Transverse colon (tissue), 4 donors: ENCODE measurements at regions not wholly inside any gene's neighbourhood (a gene's known extent, or its start where the extent isn't known, plus 50 kb on each side); places are given as distances from the start of the nearest gene placed in this dataset.

ENCODE experiments used
- DNase-seq: peaks from one replicate; pipeline ENCODE4 v3.0.0-alpha.2; 2019
- H3K27ac ChIP-seq, 4 donors: fragments of 200-600 bp; sonication (generic); 2 replicates each; pipeline ENCODE4 v1.5.1; 2016 to 2018; ENCODE audit warnings: inconsistent platforms in 4 of 4
- H3K27me3 ChIP-seq: fragments of 200-600 bp; sonication (generic); 2 replicates; pipeline ENCODE4 v1.5.1; 2017; ENCODE audit warnings: inconsistent platforms
- H3K36me3 ChIP-seq, 4 donors: fragments of 200-600 bp; sonication (generic); 2 replicates each; pipeline ENCODE4 v1.5.1; 2017 to 2019; ENCODE audit warnings: inconsistent platforms in 4 of 4
- H3K4me1 ChIP-seq, 4 donors: fragments of 200-600 bp; sonication (generic); 2 replicates each; pipeline ENCODE4 v1.5.1; 2017 to 2020; ENCODE audit warnings: inconsistent platforms in 4 of 4
- H3K4me3 ChIP-seq, 4 donors: fragments of 200-600 bp; sonication (generic); 1 replicate in 1 of 4; 2 replicates in 3 of 4; pipeline versions ENCODE4 v1.5.1 to v1.6.1; 2017 to 2019; ENCODE audit warnings: inconsistent platforms in 4 of 4
- H3K9me3 ChIP-seq, 2 donors: fragments of 200-600 bp; sonication (generic); 2 replicates each; pipeline ENCODE4 v1.5.1; 2017 to 2019; ENCODE audit warnings: inconsistent platforms in 2 of 2
- EP300 ChIP-seq: sonication (generic); formaldehyde crosslinking; IDR thresholded peaks from one replicate; pipeline ENCODE4 v1.6.1; 2017; ENCODE audit warnings: antibody characterized with exemption, low read depth
- POLR2A ChIP-seq: fragments of 450-650 bp; IDR thresholded peaks from one replicate; pipeline ENCODE4 v1.6.1; 2016; ENCODE audit warnings: antibody characterized with exemption, mild to moderate bottlenecking, moderate library complexity
- POLR2AphosphoS5 ChIP-seq, 3 donors: sonication (generic); formaldehyde crosslinking; IDR thresholded peaks; one replicate each; pipeline ENCODE4 v1.6.1; 2016; ENCODE audit warnings: antibody characterized with exemption in 3 of 3
- WGBS, 2 donors: methylation state at CpG; one replicate each; pipeline ENCODE4 v1.1.5; 2018; ENCODE audit warnings: low coverage in 1 of 2; 5-methylcytosine and 5-hydroxymethylcytosine counted together
- in situ Hi-C, 4 donors: fragments of 200-750 bp; cut with MboI; loops; one replicate each; pipeline versions ENCODE4 v1.15.0 to v1.15.1; 2017; ENCODE audit warnings: low sequenced_read_pairs in 3 of 4, low pct_ligation_motif_present in 1 of 4, low pct_unique_long_range_greater_than_20kb in 1 of 4
- intact Hi-C: fragments of 100-400 bp; cut with DNase I; formaldehyde crosslinking; loops from one replicate; pipeline ENCODE4 v1.15.1; 2023; ENCODE audit warnings: low total_unique reads
- TF ChIP-seq, protein P1 (sequence below), 5 experiments: fragments of 200-600 bp in 3 of 5; fragments of 450-650 bp in 2 of 5; sonication (generic) in 3 of 5; IDR thresholded peaks; 1 replicate in 2 of 5; 2 replicates in 3 of 5; pipeline ENCODE4 v1.5.1; 2016 to 2017; ENCODE audit warnings: antibody characterized with exemption in 5 of 5, inconsistent platforms in 3 of 5, mild to moderate bottlenecking in 2 of 5, moderate library complexity in 1 of 5

DNA sequence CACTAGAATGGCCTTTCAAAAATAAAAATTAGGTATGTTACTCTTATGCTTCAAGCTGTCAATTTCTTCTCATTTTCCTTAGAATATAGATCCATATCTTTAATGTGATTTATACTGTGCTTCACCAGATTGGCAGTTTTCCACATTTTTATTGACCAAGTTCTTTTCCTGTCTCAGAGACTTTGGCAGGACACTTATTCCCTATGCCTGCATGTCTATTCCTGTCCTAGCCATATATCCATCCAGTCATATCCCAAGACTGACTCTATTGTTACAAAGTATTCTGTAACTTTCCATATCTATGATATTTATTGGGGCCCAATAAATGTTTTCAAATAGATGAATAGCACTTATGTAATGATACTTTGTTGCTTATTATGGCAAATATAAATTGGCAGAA, 450.7 kb downstream of the GASK1B start:
- no peak overlapping the region for H3K4me3 ChIP-seq
- DNase-seq: no peak
- H3K9me3 ChIP-seq: no peaks in the 10 kb centered on the region
- TF ChIP-seq EP300: no peak
- TF ChIP-seq, protein P1, sequence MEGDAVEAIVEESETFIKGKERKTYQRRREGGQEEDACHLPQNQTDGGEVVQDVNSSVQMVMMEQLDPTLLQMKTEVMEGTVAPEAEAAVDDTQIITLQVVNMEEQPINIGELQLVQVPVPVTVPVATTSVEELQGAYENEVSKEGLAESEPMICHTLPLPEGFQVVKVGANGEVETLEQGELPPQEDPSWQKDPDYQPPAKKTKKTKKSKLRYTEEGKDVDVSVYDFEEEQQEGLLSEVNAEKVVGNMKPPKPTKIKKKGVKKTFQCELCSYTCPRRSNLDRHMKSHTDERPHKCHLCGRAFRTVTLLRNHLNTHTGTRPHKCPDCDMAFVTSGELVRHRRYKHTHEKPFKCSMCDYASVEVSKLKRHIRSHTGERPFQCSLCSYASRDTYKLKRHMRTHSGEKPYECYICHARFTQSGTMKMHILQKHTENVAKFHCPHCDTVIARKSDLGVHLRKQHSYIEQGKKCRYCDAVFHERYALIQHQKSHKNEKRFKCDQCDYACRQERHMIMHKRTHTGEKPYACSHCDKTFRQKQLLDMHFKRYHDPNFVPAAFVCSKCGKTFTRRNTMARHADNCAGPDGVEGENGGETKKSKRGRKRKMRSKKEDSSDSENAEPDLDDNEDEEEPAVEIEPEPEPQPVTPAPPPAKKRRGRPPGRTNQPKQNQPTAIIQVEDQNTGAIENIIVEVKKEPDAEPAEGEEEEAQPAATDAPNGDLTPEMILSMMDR (IDR thresholded peaks at IDR 0.05): no peak
- TF ChIP-seq POLR2A: no peak
- no peak for TF ChIP-seq POLR2AphosphoS5 (IDR thresholded peaks at IDR 0.05)
- no peak overlapping the region for H3K27ac ChIP-seq
- no peaks in the 10 kb centered on the region for H3K27me3 ChIP-seq
- no peaks in the 10 kb centered on the region for H3K4me1 ChIP-seq
- in situ Hi-C loops (no loop called here), intact Hi-C loops (no loop called here)
- no peaks in the 10 kb centered on the region for H3K36me3 ChIP-seq

DNA sequence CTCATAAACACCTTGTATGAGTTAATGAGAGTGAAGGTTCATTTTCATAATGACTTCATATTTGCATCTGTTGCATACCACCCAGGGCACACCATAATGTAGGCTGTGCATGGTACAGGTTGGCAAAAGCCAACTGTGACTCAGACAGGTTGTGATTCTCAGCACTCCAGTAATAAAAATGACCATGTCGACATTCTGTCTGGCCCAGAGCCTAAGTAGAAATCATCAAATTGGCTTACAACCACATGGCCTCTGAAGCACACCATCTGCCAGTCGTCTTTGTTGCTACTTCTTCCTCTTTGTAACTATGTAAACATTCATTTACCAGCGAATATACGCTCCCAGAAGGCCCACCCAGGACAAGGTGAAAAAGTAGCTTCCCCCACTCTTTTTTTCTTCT, 459.5 kb downstream of the GASK1B start:
- no peaks in the 10 kb centered on the region for H3K27me3 ChIP-seq
- no peak for DNase-seq
- intact Hi-C loops: no loop called here
- H3K27ac ChIP-seq: no peak overlapping the region
- no peak overlapping the region for H3K4me3 ChIP-seq
- 7 to 23% methylated on average over 3 to 4 of the region's 4 CpGs for WGBS, 2 donors
- no peaks in the 10 kb centered on the region for H3K9me3 ChIP-seq
- in situ Hi-C loops: no loop called here
- no peaks in the 10 kb centered on the region for H3K36me3 ChIP-seq
- H3K4me1 ChIP-seq: no peaks in the 10 kb centered on the region
- TF ChIP-seq POLR2A (no peak), EP300 (no peak), POLR2AphosphoS5 (IDR thresholded peaks at IDR 0.05) (no peak)
- TF ChIP-seq, protein P1 (IDR thresholded peaks at IDR 0.05): no peak

DNA sequence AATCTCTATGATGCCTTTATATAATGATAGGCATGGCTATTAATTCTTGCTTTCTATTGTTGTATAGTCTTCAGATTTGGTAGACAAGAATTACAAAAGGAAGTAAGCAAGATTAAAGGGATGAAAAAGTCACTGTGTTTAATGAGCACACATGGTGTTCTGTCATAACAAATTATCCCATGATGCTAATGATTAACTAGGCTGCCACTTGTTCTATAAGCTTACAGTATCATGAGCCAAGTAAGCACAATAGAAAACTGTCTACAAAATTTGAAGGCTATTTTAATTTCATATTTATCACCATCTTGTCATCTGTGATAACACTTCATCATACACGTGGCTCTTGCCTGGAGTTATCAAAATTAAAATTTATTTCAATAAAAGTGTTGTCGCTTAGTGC, 466.7 kb downstream of the GASK1B start:
- H3K4me3 ChIP-seq: no peak overlapping the region
- in situ Hi-C loops (no loop called here), intact Hi-C loops (no loop called here)
- no peak for TF ChIP-seq POLR2A
- TF ChIP-seq EP300: no peak
- TF ChIP-seq, protein P1 (IDR thresholded peaks at IDR 0.05): no peak
- TF ChIP-seq POLR2AphosphoS5 (IDR thresholded peaks at IDR 0.05): no peak
- no peaks in the 10 kb centered on the region for H3K27me3 ChIP-seq
- H3K27ac ChIP-seq: no peak overlapping the region
- no peak for DNase-seq
- 58 to 61% methylated on average over 2 of the region's 2 CpGs for WGBS, 2 donors
- H3K9me3 ChIP-seq: no peaks in the 10 kb centered on the region
- H3K36me3 ChIP-seq: no peaks in the 10 kb centered on the region
- H3K4me1 ChIP-seq: no peaks in the 10 kb centered on the region

DNA sequence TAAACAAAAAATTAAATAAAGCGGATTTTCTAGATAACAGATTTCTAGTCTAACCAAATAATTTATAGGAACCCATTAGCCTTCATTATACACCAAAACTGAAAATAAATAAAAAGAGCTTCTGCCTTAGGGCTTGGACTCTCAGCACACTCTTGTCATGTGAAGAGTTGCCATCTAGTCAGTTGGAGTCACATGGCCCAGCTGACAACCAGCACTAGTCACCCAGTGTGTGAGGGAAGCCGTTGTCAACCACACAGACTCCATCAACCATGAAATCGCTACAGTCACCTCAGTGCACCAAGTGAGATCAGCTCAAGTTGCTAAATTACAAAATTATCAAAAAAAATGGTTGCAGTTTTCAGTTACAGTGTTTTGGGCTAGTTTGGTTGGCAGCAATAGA, 470.0 kb downstream of the GASK1B start:
- Histone ChIP-seq H3K27me3 (no peaks in the 10 kb centered on the region), H3K4me1 (no peaks in the 10 kb centered on the region), H3K4me3 (no peak overlapping the region), H3K27ac (no peak overlapping the region), H3K36me3 (no peaks in the 10 kb centered on the region), H3K9me3 (no peaks in the 10 kb centered on the region)
- DNase-seq: no peak
- intact Hi-C loops: no loop called here
- 79 to 86% methylated on average over 1 to 3 of the region's 3 CpGs for WGBS, 2 donors
- in situ Hi-C loops: no loop called here
- TF ChIP-seq, protein P1 (IDR thresholded peaks at IDR 0.05): no peak
- TF ChIP-seq EP300 (no peak), POLR2AphosphoS5 (IDR thresholded peaks at IDR 0.05) (no peak), POLR2A (no peak)
